ENCODE measurements at regions not wholly inside any gene's neighbourhood (a gene's known extent, or its start where the extent isn't known, plus 50 kb on each side); places are given as distances from the start of the nearest gene placed in this dataset.

DNA sequence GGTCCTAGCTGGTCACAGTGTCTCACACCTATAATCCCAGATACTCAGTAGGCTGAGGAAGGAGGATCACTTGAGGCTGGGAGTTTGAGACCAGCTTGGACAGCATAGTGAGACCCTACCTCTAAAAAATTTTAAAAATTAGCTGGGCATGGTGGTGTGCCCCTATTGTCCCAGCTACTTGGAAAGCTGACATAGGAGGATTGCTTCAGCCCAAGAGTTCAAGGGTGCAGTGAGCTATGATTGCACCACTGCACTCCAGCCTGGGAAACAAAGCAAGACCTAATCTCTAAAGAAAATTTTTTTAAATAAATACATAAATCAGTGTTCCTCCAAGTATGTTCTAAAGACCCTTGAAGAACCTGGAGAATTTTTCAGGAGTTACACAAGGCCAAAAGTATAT is 50.6 kb upstream of the GNAO1 start:
- TF ChIP-seq POLR2A (IDR thresholded peaks at IDR 0.05; ENCODE audit: low read depth, low read length), result no peak
- no peak for TF ChIP-seq SPI1 (IDR thresholded peaks at IDR 0.05; ENCODE audit: low read depth, low read length)
